Peyer's patch (tissue), 4 donors: ENCODE measurements at regions not wholly inside any gene's neighbourhood (a gene's known extent, or its start where the extent isn't known, plus 50 kb on each side); places are given as distances from the start of the nearest gene placed in this dataset.

Experiments
- POLR2A ChIP-seq, 2 donors: fragments of 450-650 bp; IDR thresholded peaks; one replicate each; pipeline ENCODE4 v1.5.1; 2017; ENCODE audit warnings: antibody characterized with exemption in 2 of 2, mild to moderate bottlenecking in 2 of 2, moderate library complexity in 2 of 2
- TF ChIP-seq, protein P1 (sequence below), 6 experiments: fragments of 450-650 bp in 4 of 6; fragments of 200-600 bp in 2 of 6; sonication (generic) in 1 of 6; IDR thresholded peaks; one replicate each; pipeline ENCODE4 v1.5.1; 2017 to 2019; ENCODE audit warnings: antibody characterized with exemption in 6 of 6, mild to moderate bottlenecking in 3 of 6, moderate library complexity in 1 of 6

DNA sequence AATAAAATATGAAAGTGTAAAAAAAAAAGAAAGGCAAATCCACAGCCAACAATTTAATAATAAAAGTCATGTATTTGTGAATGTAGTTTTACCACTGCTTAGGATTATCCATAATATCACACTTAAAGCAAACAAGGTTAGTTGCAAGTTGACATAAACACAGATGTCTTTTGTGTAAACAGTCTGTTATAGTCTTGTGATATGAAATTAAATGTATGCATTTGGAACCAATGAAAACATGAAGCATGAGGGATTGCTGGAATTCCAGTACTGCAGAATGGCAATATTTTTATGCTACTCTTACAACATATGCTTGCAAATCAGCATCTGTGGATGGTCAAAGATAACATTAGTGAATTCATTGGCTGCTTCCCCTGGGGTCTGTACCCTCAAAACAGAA is 148.1 kb downstream of the DNAJB9 start:
- TF ChIP-seq, protein P1, sequence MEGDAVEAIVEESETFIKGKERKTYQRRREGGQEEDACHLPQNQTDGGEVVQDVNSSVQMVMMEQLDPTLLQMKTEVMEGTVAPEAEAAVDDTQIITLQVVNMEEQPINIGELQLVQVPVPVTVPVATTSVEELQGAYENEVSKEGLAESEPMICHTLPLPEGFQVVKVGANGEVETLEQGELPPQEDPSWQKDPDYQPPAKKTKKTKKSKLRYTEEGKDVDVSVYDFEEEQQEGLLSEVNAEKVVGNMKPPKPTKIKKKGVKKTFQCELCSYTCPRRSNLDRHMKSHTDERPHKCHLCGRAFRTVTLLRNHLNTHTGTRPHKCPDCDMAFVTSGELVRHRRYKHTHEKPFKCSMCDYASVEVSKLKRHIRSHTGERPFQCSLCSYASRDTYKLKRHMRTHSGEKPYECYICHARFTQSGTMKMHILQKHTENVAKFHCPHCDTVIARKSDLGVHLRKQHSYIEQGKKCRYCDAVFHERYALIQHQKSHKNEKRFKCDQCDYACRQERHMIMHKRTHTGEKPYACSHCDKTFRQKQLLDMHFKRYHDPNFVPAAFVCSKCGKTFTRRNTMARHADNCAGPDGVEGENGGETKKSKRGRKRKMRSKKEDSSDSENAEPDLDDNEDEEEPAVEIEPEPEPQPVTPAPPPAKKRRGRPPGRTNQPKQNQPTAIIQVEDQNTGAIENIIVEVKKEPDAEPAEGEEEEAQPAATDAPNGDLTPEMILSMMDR (IDR thresholded peaks at IDR 0.05), result no peak
- no peak for TF ChIP-seq POLR2A (IDR thresholded peaks at IDR 0.05)
